Ecto neural progenitor cell (in vitro differentiated cells): ENCODE measurements at regions not wholly inside any gene's neighbourhood (a gene's known extent, or its start where the extent isn't known, plus 50 kb on each side); places are given as distances from the start of the nearest gene placed in this dataset.

Experiments used
- DNase-seq: peaks from one replicate; pipeline ENCODE4 v3.0.0-alpha.2; 2018; ENCODE audit warnings: low spot score

GRCh38 chr2:66895206-66895605 is 460.3 kb downstream of the MEIS1 start:
- no peak for DNase-seq

GRCh38 chr2:66896131-66896530 is 461.2 kb downstream of the MEIS1 start:
- DNase-seq = no peak

GRCh38 chr2:66897181-66897580 is 462.3 kb downstream of the MEIS1 start:
- DNase-seq = no peak

GRCh38 chr2:66897691-66898150 is 462.8 kb downstream of the MEIS1 start:
- no peak for DNase-seq

GRCh38 chr2:66899109-66899508 is 464.2 kb downstream of the MEIS1 start:
- DNase-seq = no peak

GRCh38 chr2:66899648-66900047 is 464.7 kb downstream of the MEIS1 start:
- DNase-seq = no peak

GRCh38 chr2:66901344-66901743 is 466.4 kb downstream of the MEIS1 start:
- DNase-seq = no peak

GRCh38 chr2:66903183-66903582 is 468.3 kb downstream of the MEIS1 start:
- no peak for DNase-seq

- DNase-seq = no peak
Measured at GRCh38 chr2:66903745-66904465, 469.0 kb downstream of the MEIS1 start.

- no peak for DNase-seq
Measured at GRCh38 chr2:66915237-66915636, 480.3 kb downstream of the MEIS1 start.

- DNase-seq = no peak
Measured at GRCh38 chr2:66919286-66919685, 477.8 kb upstream of the ETAA1 start.

- DNase-seq = no peak
Measured at GRCh38 chr2:66920415-66920814, 476.7 kb upstream of the ETAA1 start.

GRCh38 chr2:66925128-66925527 is 472.0 kb upstream of the ETAA1 start:
- DNase-seq = no peak

GRCh38 chr2:66926594-66927112 is 470.5 kb upstream of the ETAA1 start:
- DNase-seq = no peak

- no peak for DNase-seq
Measured at GRCh38 chr2:66929632-66930338, 467.3 kb upstream of the ETAA1 start.

- DNase-seq = no peak
Measured at GRCh38 chr2:66930339-66931220, 466.6 kb upstream of the ETAA1 start.

GRCh38 chr2:66938471-66938967 is 458.6 kb upstream of the ETAA1 start:
- DNase-seq = no peak

- DNase-seq = no peak
Measured at GRCh38 chr2:66940080-66940479, 457.1 kb upstream of the ETAA1 start.

- no peak for DNase-seq
Measured at GRCh38 chr2:66948234-66948633, 448.9 kb upstream of the ETAA1 start.

- no peak for DNase-seq
Measured at GRCh38 chr2:66957198-66957597, 439.9 kb upstream of the ETAA1 start.

- DNase-seq = no peak
Measured at GRCh38 chr2:66957677-66958076, 439.5 kb upstream of the ETAA1 start.

GRCh38 chr2:66960161-66960560 is 437.0 kb upstream of the ETAA1 start:
- DNase-seq = no peak
